K562 (cell line): ENCODE measurements at regions not wholly inside any gene's neighbourhood (a gene's known extent, or its start where the extent isn't known, plus 50 kb on each side); places are given as distances from the start of the nearest gene placed in this dataset.

Experiments used
- ATF7 ChIP-seq: fragments of 450-650 bp; IDR thresholded peaks from 2 replicates; pipeline ENCODE4 v1.7.1; 2014; ENCODE audit warnings: mild to moderate bottlenecking, moderate library complexity
- CBFA2T3 ChIP-seq: fragments of 450-650 bp; IDR thresholded peaks from 2 replicates; pipeline ENCODE4 v1.6.1; 2017
- CTBP1 ChIP-seq: fragments of 450-650 bp; IDR thresholded peaks from 2 replicates; pipeline ENCODE4 v1.6.1; 2016; ENCODE audit warnings: borderline replicate concordance
- ESRRB ChIP-seq: fragments of 250-450 bp; sonication (Bioruptor Pico); IDR thresholded peaks from 2 replicates; pipeline ENCODE4 v1.5.0; 2020; ENCODE audit warnings: mild to moderate bottlenecking, moderate library complexity, borderline replicate concordance
- ETV1 ChIP-seq: fragments of 450-650 bp; conservative IDR thresholded peaks from 2 replicates; pipeline ENCODE4 v1.6.1; 2016; ENCODE audit warnings: missing genetic modification characterization, control low read depth, low read depth, missing compliant biosample characterization
- FOXO4 ChIP-seq: fragments of 450-650 bp; formaldehyde crosslinking; IDR thresholded peaks from 2 replicates; pipeline ENCODE4 v1.4.0; 2020; ENCODE audit warnings: mild to moderate bottlenecking, moderate library complexity
- KLF10 ChIP-seq: fragments of 250-450 bp; sonication (Bioruptor Pico); IDR thresholded peaks from 2 replicates; pipeline ENCODE4 v1.6.1; 2021; ENCODE audit warnings: matching md5 sums
- KLF16 ChIP-seq: IDR thresholded peaks from 2 replicates; pipeline ENCODE4 v1.6.1; 2016; ENCODE audit warnings: antibody characterized with exemption
- LEF1 ChIP-seq: fragments of 450-650 bp; IDR thresholded peaks from 2 replicates; pipeline ENCODE4 v1.6.1; 2016; ENCODE audit warnings: mild to moderate bottlenecking
- MTA2 ChIP-seq: fragments of 450-650 bp; IDR thresholded peaks from 2 replicates; pipeline ENCODE4 v1.6.1; 2016; ENCODE audit warnings: low read depth
- MTA3 ChIP-seq: fragments of 450-650 bp; formaldehyde crosslinking; IDR thresholded peaks from 2 replicates; pipeline ENCODE4 v1.6.1; 2017; ENCODE audit warnings: mild to moderate bottlenecking, borderline replicate concordance
- NFIC ChIP-seq: fragments of 450-650 bp; IDR thresholded peaks from 2 replicates; pipeline ENCODE4 v1.6.1; 2017; ENCODE audit warnings: mild to moderate bottlenecking, inconsistent platforms
- PTRF ChIP-seq: fragments of 450-650 bp; IDR thresholded peaks from 2 replicates; pipeline ENCODE4 v1.6.1; 2016; ENCODE audit warnings: mild to moderate bottlenecking, missing genetic modification characterization, missing compliant biosample characterization
- PTTG1 ChIP-seq: fragments of 450-650 bp; IDR thresholded peaks from 2 replicates; pipeline ENCODE4 v1.6.1; 2016; ENCODE audit warnings: low read depth, mild to moderate bottlenecking, missing genetic modification characterization, missing compliant biosample characterization
- RCOR1 ChIP-seq, 2 experiments: IDR thresholded peaks; 2 replicates each; pipeline ENCODE4 v1.6.1; 2012; ENCODE audit warnings: low read depth in 2 of 2, low read length in 2 of 2, borderline replicate concordance in 1 of 2, improper control_type of control experiment in 1 of 2
- SMARCA4 ChIP-seq: fragments of 450-650 bp; IDR thresholded peaks from 2 replicates; pipeline ENCODE4 v1.6.1; 2016
- SMARCB1 ChIP-seq: IDR thresholded peaks from 2 replicates; pipeline ENCODE4 v1.6.1; 2011; ENCODE audit warnings: improper control_type of control experiment, low read depth; ENCODE audit not compliant: insufficient read length
- SOX6 ChIP-seq: fragments of 450-650 bp; IDR thresholded peaks from 2 replicates; pipeline ENCODE4 v1.6.1; 2014; ENCODE audit warnings: mild to moderate bottlenecking
- TBL1XR1 ChIP-seq, 2 experiments: IDR thresholded peaks; 2 replicates each; pipeline ENCODE4 v1.6.1; 2012; ENCODE audit warnings: improper control_type of control experiment in 2 of 2, low read length in 2 of 2, mild to moderate bottlenecking in 1 of 2
- TBP ChIP-seq: optimal IDR thresholded peaks from 2 replicates; pipeline ENCODE3; 2011; ENCODE audit warnings: low read depth, low read length, improper control_type of control experiment
- TRIM24 ChIP-seq, 2 experiments: fragments of 450-650 bp; IDR thresholded peaks; 2 replicates each; pipeline ENCODE4 v1.6.1; 2016
- ZBTB34 ChIP-seq: fragments of 250-450 bp; sonication (Bioruptor Pico); IDR thresholded peaks from 2 replicates; pipeline ENCODE4 v1.8.0; 2021; ENCODE audit warnings: mild to moderate bottlenecking, moderate library complexity
- ZBTB9 ChIP-seq: fragments of 450-650 bp; formaldehyde crosslinking; IDR thresholded peaks from 2 replicates; pipeline ENCODE4 v1.4.0; 2020; ENCODE audit warnings: mild to moderate bottlenecking, moderate library complexity
- ZNF347 ChIP-seq: fragments of 450-650 bp; formaldehyde crosslinking; IDR thresholded peaks from 2 replicates; pipeline ENCODE4 v1.4.0; 2020; ENCODE audit warnings: low read depth, mild to moderate bottlenecking, moderate library complexity
- ZNF766 ChIP-seq: fragments of 200-800 bp; sonication (Bioruptor generic); conservative IDR thresholded peaks from 2 replicates; pipeline ENCODE4 v1.6.1; 2016; ENCODE audit warnings: missing genetic modification characterization, missing compliant biosample characterization
- TF ChIP-seq, protein P1 (sequence below): fragments of 200-800 bp; sonication (Bioruptor generic); IDR thresholded peaks from 2 replicates; pipeline ENCODE4 v1.6.1; 2017; ENCODE audit warnings: missing genetic modification characterization, missing compliant biosample characterization

DNA sequence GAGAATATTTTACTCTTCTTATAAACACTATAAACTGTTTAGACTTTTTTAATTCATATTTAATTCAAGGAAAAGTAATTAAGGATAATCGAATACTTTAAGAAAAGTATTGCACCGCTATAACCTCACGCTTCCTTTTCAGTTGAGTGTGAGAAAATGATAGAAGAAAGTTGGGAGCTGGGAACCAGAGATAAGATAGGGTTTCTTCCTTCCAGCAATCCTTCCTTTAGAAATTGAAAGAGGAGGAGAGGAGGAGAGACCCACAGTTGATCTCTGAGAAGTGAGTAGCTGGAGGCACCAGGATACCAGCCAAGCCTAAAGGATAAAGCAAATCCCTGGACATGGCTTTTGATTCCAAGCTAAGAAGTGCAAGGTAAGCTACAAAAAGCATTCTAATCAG is 242.3 kb upstream of the NOCT start (continued):
- TF ChIP-seq ETV1 (tag) (peak; percentile 37; the same call in 1 of the 2 replicates), NFIC (peak; percentile 40; the same call in 1 of the 2 replicates), ZBTB34 (no peak), RCOR1 (IDR thresholded peaks at IDR 0.05; ENCODE audit: borderline replicate concordance in 1 of 2, low read depth in 2 of 2, low read length in 2 of 2) (peak in 1 of 2 experiments; percentile 60; a peak in 1 of 4 replicates), ATF7 (no peak), ZBTB9 (CRISPR knock-in tag) (no peak), TBP (peak; percentile 44), ZNF347 (CRISPR knock-in tag) (no peak), CTBP1 (peak; percentile 32; the same call in 1 of the 2 replicates), KLF10 (CRISPR knock-in tag) (no peak), MTA2 (peak; percentile 77), PTTG1 (tag) (no peak), SOX6 (peak; percentile 73), SMARCB1 (peak; percentile 54), TRIM24 (IDR thresholded peaks at IDR 0.05) (peak; percentile 64 to 69; a peak in 2 of 4 replicates), KLF16 (peak; percentile 74), ZNF766 (peak; percentile 84), SMARCA4 (peak; percentile 93), LEF1 (0 out of 2 replicates have a peak, but pooled peaks have one; percentile 51), TBL1XR1 (IDR thresholded peaks at IDR 0.05; ENCODE audit: low read length in 2 of 2) (peak in 1 of 2 experiments; percentile 52; a peak in 1 of 4 replicates), ESRRB (no peak), CBFA2T3 (peak; percentile 90), MTA3 (peak; percentile 56; the same call in 1 of the 2 replicates), FOXO4 (no peak), PTRF (tag) (no peak)
- TF ChIP-seq, protein P1, sequence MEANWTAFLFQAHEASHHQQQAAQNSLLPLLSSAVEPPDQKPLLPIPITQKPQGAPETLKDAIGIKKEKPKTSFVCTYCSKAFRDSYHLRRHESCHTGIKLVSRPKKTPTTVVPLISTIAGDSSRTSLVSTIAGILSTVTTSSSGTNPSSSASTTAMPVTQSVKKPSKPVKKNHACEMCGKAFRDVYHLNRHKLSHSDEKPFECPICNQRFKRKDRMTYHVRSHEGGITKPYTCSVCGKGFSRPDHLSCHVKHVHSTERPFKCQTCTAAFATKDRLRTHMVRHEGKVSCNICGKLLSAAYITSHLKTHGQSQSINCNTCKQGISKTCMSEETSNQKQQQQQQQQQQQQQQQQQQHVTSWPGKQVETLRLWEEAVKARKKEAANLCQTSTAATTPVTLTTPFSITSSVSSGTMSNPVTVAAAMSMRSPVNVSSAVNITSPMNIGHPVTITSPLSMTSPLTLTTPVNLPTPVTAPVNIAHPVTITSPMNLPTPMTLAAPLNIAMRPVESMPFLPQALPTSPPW (CRISPR knock-in tag), result 0 out of 2 replicates have a peak, but pooled peaks have one; percentile 22
- TF ChIP-seq, all 486 proteins: peak for 47
